ENCODE measurements at regions not wholly inside any gene's neighbourhood (a gene's known extent, or its start where the extent isn't known, plus 50 kb on each side); places are given as distances from the start of the nearest gene placed in this dataset.

DNA sequence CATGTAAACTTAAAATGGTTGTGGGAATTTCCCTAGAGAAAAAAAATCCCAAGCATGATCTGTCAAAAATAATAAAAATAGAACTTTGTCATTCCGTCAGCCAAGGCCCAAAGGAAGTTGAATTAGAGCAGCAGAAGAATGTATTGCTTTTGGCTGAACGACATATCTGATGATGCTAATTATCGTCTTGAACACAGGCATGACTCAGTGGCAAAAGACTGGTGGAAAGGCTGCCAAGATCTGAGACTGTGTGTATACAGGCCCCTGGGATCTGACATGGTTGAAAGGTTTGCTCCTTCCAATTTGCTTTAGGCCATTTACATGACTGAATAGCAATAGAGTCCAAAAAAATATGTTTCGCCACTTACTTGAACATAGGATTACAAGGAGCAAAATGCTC lies 1057.1 kb upstream of the CRIM1 start:
- TF ChIP-seq, protein P1, sequence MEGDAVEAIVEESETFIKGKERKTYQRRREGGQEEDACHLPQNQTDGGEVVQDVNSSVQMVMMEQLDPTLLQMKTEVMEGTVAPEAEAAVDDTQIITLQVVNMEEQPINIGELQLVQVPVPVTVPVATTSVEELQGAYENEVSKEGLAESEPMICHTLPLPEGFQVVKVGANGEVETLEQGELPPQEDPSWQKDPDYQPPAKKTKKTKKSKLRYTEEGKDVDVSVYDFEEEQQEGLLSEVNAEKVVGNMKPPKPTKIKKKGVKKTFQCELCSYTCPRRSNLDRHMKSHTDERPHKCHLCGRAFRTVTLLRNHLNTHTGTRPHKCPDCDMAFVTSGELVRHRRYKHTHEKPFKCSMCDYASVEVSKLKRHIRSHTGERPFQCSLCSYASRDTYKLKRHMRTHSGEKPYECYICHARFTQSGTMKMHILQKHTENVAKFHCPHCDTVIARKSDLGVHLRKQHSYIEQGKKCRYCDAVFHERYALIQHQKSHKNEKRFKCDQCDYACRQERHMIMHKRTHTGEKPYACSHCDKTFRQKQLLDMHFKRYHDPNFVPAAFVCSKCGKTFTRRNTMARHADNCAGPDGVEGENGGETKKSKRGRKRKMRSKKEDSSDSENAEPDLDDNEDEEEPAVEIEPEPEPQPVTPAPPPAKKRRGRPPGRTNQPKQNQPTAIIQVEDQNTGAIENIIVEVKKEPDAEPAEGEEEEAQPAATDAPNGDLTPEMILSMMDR (IDR thresholded peaks at IDR 0.05) = no peak
- no peak for TF ChIP-seq POLR2A (IDR thresholded peaks at IDR 0.05)
